Left ventricle myocardium inferior (tissue), 1 donor: ENCODE measurements at regions not wholly inside any gene's neighbourhood (a gene's known extent, or its start where the extent isn't known, plus 50 kb on each side); places are given as distances from the start of the nearest gene placed in this dataset.

Experiments used
- DNase-seq: peaks from one replicate; pipeline ENCODE4 v3.0.0-alpha.2; 2020
- H3K27ac ChIP-seq: fragments of 200-600 bp; replicated peaks from 2 replicates; pipeline ENCODE4 v1.8.0; 2021
- H3K27me3 ChIP-seq: fragments of 200-600 bp; 2 replicates; pipeline ENCODE4 v1.8.0; 2021; ENCODE audit warnings: low read depth
- H3K36me3 ChIP-seq: fragments of 200-600 bp; 2 replicates; pipeline ENCODE4 v1.8.0; 2021
- H3K4me1 ChIP-seq: fragments of 200-600 bp; 2 replicates; pipeline ENCODE4 v1.8.0; 2021
- H3K4me3 ChIP-seq: fragments of 200-600 bp; 2 replicates; pipeline ENCODE4 v1.8.0; 2021; ENCODE audit warnings: mild to moderate bottlenecking, moderate library complexity
- H3K9me3 ChIP-seq: fragments of 200-600 bp; replicated peaks from 2 replicates; pipeline ENCODE4 v1.8.0; 2021
- CTCF ChIP-seq: fragments of 200-600 bp; IDR thresholded peaks from 2 replicates; pipeline ENCODE4 v1.8.0; 2021; ENCODE audit warnings: antibody characterized with exemption, mild to moderate bottlenecking, borderline replicate concordance
- intact Hi-C: fragments of 100-400 bp; cut with micrococcal nuclease; formaldehyde crosslinking; loops from one replicate; pipeline ENCODE4 v1.11.0; 2022
- donor health status: DM: no; HTN: yes; CAD: no; lungs with severe emphysema.

- no peak for DNase-seq
- H3K4me1 ChIP-seq = no peaks in the 10 kb centered on the region
Measured at GRCh38 chr18:39701055-39701783, 2135.6 kb upstream of the CELF4 start.

GRCh38 chr18:39699340-39699964 lies 2133.9 kb upstream of the CELF4 start:
- Histone ChIP-seq H3K27me3 (no peaks in the 10 kb centered on the region), H3K4me1 (no peaks in the 10 kb centered on the region), H3K9me3 (no peaks in the 10 kb centered on the region), H3K36me3 (no peaks in the 10 kb centered on the region), H3K27ac (no peak overlapping the region), H3K4me3 (no peak overlapping the region)
- no peak for DNase-seq
- intact Hi-C loops = no loop called here
- no peak for TF ChIP-seq CTCF

More at GRCh38 chr18:39701055-39701783, 2135.6 kb upstream of the CELF4 start:
- H3K27me3 ChIP-seq = no peaks in the 10 kb centered on the region
- no peak overlapping the region for H3K27ac ChIP-seq
- intact Hi-C loops = no loop called here
- no peak overlapping the region for H3K4me3 ChIP-seq
- no peaks in the 10 kb centered on the region for H3K36me3 ChIP-seq
- no peaks in the 10 kb centered on the region for H3K9me3 ChIP-seq
- TF ChIP-seq CTCF = no peak

- TF ChIP-seq CTCF = no peak
- Histone ChIP-seq H3K36me3 (no peaks in the 10 kb centered on the region), H3K9me3 (no peaks in the 10 kb centered on the region), H3K27ac (no peak overlapping the region), H3K27me3 (no peaks in the 10 kb centered on the region), H3K4me3 (no peak overlapping the region), H3K4me1 (no peaks in the 10 kb centered on the region)
- no peak for DNase-seq
- intact Hi-C loops = no loop called here
Measured at GRCh38 chr18:39698436-39698835, 2132.8 kb upstream of the CELF4 start.

GRCh38 chr18:39693359-39693758 lies 2127.8 kb upstream of the CELF4 start:
- Histone ChIP-seq H3K27me3 (no peaks in the 10 kb centered on the region), H3K4me1 (no peaks in the 10 kb centered on the region), H3K4me3 (no peak overlapping the region), H3K9me3 (no peaks in the 10 kb centered on the region), H3K36me3 (no peaks in the 10 kb centered on the region), H3K27ac (no peak overlapping the region)
- intact Hi-C loops = no loop called here
- DNase-seq = no peak
- no peak for TF ChIP-seq CTCF

- no peak for TF ChIP-seq CTCF
- no peak for DNase-seq
- no peaks in the 10 kb centered on the region for H3K4me1 ChIP-seq
- no peaks in the 10 kb centered on the region for H3K27me3 ChIP-seq
- no peak overlapping the region for H3K27ac ChIP-seq
- no peaks in the 10 kb centered on the region for H3K9me3 ChIP-seq
- no peak overlapping the region for H3K4me3 ChIP-seq
- no peaks in the 10 kb centered on the region for H3K36me3 ChIP-seq
- intact Hi-C loops = no loop called here
Measured at GRCh38 chr18:39692367-39693015, 2126.9 kb upstream of the CELF4 start.
